Astrocyte (in vitro differentiated cells and primary cell): ENCODE measurements at regions not wholly inside any gene's neighbourhood (a gene's known extent, or its start where the extent isn't known, plus 50 kb on each side); places are given as distances from the start of the nearest gene placed in this dataset.
A peak's percentile ranks its signal among the peaks of the same experiment; 100 is the strongest.

Experiments used
- DNase-seq: peaks from one replicate; pipeline ENCODE4 v3.0.0-alpha.2; 2010; ENCODE audit warnings: low read depth
- FAIRE-seq: peaks from 2 replicates; lab custom pipeline; 2011; peaks lifted over from hg19 to GRCh38; lab: Jason Lieb, UNC
- H2AFZ ChIP-seq: 2 replicates; pipeline ENCODE4 v1.6.0; 2012; ENCODE audit warnings: low read depth, low read length, inconsistent platforms
- H3K27ac ChIP-seq: 2 replicates; pipeline ENCODE4 v1.5.1; 2011; ENCODE audit warnings: low read depth, low read length, inconsistent platforms
- H3K27me3 ChIP-seq: 2 replicates; pipeline ENCODE4 v1.6.0; 2011; ENCODE audit warnings: low read length, inconsistent platforms; ENCODE audit not compliant: insufficient read depth
- H3K36me3 ChIP-seq: 2 replicates; pipeline ENCODE4 v1.5.1; 2011; ENCODE audit warnings: low read length, inconsistent platforms; ENCODE audit not compliant: insufficient read depth
- H3K4me1 ChIP-seq: 2 replicates; pipeline ENCODE4 v1.5.1; 2011; ENCODE audit warnings: low read length, inconsistent platforms; ENCODE audit not compliant: insufficient read depth
- H3K4me2 ChIP-seq: 2 replicates; pipeline ENCODE4 v1.6.0; 2012; ENCODE audit warnings: low read length, inconsistent platforms
- H3K4me3 ChIP-seq: 2 replicates; pipeline ENCODE4 v1.5.1; 2011; ENCODE audit warnings: low read depth, mild to moderate bottlenecking, low read length, inconsistent platforms; ENCODE audit not compliant: insufficient read depth
- H3K79me2 ChIP-seq: 2 replicates; pipeline ENCODE4 v1.6.0; 2012; ENCODE audit warnings: mild to moderate bottlenecking, low read length, inconsistent platforms; ENCODE audit not compliant: insufficient read depth
- H3K9ac ChIP-seq: 2 replicates; pipeline ENCODE4 v1.6.0; 2012; ENCODE audit warnings: mild to moderate bottlenecking, low read length, inconsistent platforms
- H3K9me3 ChIP-seq: 2 replicates; pipeline ENCODE4 v1.5.1; 2012; ENCODE audit warnings: low read depth, mild to moderate bottlenecking, low read length, inconsistent platforms; ENCODE audit not compliant: insufficient read depth
- H4K20me1 ChIP-seq: 2 replicates; pipeline ENCODE4 v1.6.0; 2012; ENCODE audit warnings: low read length, inconsistent platforms; ENCODE audit not compliant: insufficient read depth
- H3K27ac Mint-ChIP-seq: one replicate; pipeline ENCODE4 v1.8.0; 2021; ENCODE audit warnings: mild to moderate bottlenecking, mixed read lengths; ENCODE audit not compliant: unreplicated experiment
- H3K27me3 Mint-ChIP-seq: one replicate; pipeline ENCODE4 v1.8.0; 2021; ENCODE audit warnings: low read depth, mixed read lengths; ENCODE audit not compliant: unreplicated experiment
- H3K36me3 Mint-ChIP-seq: one replicate; pipeline ENCODE4 v1.8.0; 2021; ENCODE audit warnings: low read depth, mixed read lengths; ENCODE audit not compliant: unreplicated experiment
- H3K4me1 Mint-ChIP-seq: one replicate; pipeline ENCODE4 v1.8.0; 2021; ENCODE audit warnings: low read depth, mixed read lengths; ENCODE audit not compliant: unreplicated experiment
- H3K4me3 Mint-ChIP-seq: one replicate; pipeline ENCODE4 v1.8.0; 2021; ENCODE audit warnings: mild to moderate bottlenecking, moderate library complexity, mixed read lengths; ENCODE audit not compliant: unreplicated experiment
- H3K9me3 Mint-ChIP-seq: one replicate; pipeline ENCODE4 v1.8.0; 2021; ENCODE audit warnings: mild to moderate bottlenecking, mixed read lengths; ENCODE audit not compliant: unreplicated experiment
- CTCF ChIP-seq: IDR thresholded peaks from 2 replicates; pipeline ENCODE4 v1.5.1; 2011; ENCODE audit warnings: low read depth, mild to moderate bottlenecking, inconsistent platforms, low read length, moderate library complexity; ENCODE audit not compliant: insufficient read depth
- EZH2 ChIP-seq: IDR thresholded peaks from 2 replicates; pipeline ENCODE4 v1.6.1; 2012; ENCODE audit warnings: mild to moderate bottlenecking, low read length, inconsistent platforms; ENCODE audit not compliant: insufficient read depth

DNA sequence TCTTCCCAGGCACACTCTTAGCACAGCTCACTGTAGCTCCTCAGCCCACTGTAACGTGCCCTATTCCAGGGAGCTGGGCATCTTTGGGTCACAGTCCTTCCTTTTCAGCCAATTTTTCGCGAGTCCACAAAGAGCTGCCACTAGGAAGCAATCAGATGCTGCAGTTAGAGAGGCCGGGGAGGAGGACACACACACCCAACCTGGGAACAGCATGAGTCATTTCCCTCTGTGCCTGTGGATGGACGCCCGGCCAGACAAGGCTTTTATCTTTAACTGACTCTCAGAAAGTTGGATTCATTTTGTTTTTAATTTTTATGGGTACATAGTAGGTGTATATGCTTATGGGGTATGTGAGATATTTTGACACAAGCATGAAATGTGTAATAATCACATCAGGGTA is 918.6 kb downstream of the UQCRFS1 start:
- H3K4me3 Mint-ChIP-seq: no peak overlapping the region
- no peaks in the 10 kb centered on the region for H3K36me3 ChIP-seq
- no peaks in the 10 kb centered on the region for H3K36me3 Mint-ChIP-seq
- no peak for TF ChIP-seq CTCF
- TF ChIP-seq EZH2: no peak
- H3K4me3 ChIP-seq: no peak overlapping the region
- no peak overlapping the region for H3K27ac Mint-ChIP-seq
- H3K9me3 ChIP-seq: no peaks in the 10 kb centered on the region
- no peak overlapping the region for H3K27ac ChIP-seq
- H3K4me1 ChIP-seq: peaks cover 17% of the 10 kb centered on the region
- no peaks in the 10 kb centered on the region for H3K79me2 ChIP-seq
- DNase-seq (peak; percentile 65), FAIRE-seq (no peak)
- no peak overlapping the region for H3K9ac ChIP-seq
- H3K4me2 ChIP-seq: peak overlapping the region; percentile 64
- peaks cover 8% of the 10 kb centered on the region for H3K27me3 Mint-ChIP-seq
- peaks cover 3% of the 10 kb centered on the region for H3K9me3 Mint-ChIP-seq
- H3K4me1 Mint-ChIP-seq: peaks cover 28% of the 10 kb centered on the region
- no peaks in the 10 kb centered on the region for H3K27me3 ChIP-seq
- H2AFZ ChIP-seq: peak overlapping the region; percentile 74
- no peaks in the 10 kb centered on the region for H4K20me1 ChIP-seq

- H3K27me3 Mint-ChIP-seq: peaks cover 4% of the 10 kb centered on the region
- no peak for TF ChIP-seq CTCF
- TF ChIP-seq EZH2: no peak
- no peaks in the 10 kb centered on the region for H3K36me3 ChIP-seq
- FAIRE-seq (no peak), DNase-seq (no peak)
- no peak overlapping the region for H3K4me3 ChIP-seq
- H3K4me1 Mint-ChIP-seq: peaks cover 33% of the 10 kb centered on the region
- H3K27me3 ChIP-seq: no peaks in the 10 kb centered on the region
- peaks cover 20% of the 10 kb centered on the region for H3K4me1 ChIP-seq
- H3K4me2 ChIP-seq: no peak overlapping the region
- H2AFZ ChIP-seq: no peak overlapping the region
- no peaks in the 10 kb centered on the region for H4K20me1 ChIP-seq
- no peak overlapping the region for H3K9ac ChIP-seq
- H3K9me3 Mint-ChIP-seq: peaks cover 2% of the 10 kb centered on the region
- H3K27ac Mint-ChIP-seq: no peak overlapping the region
- no peaks in the 10 kb centered on the region for H3K79me2 ChIP-seq
- no peaks in the 10 kb centered on the region for H3K36me3 Mint-ChIP-seq
- H3K9me3 ChIP-seq: no peaks in the 10 kb centered on the region
- H3K4me3 Mint-ChIP-seq: no peak overlapping the region
- H3K27ac ChIP-seq: no peak overlapping the region
Observed at GRCh38 chr19:28293685-28294084, 919.3 kb downstream of the UQCRFS1 start.

DNA sequence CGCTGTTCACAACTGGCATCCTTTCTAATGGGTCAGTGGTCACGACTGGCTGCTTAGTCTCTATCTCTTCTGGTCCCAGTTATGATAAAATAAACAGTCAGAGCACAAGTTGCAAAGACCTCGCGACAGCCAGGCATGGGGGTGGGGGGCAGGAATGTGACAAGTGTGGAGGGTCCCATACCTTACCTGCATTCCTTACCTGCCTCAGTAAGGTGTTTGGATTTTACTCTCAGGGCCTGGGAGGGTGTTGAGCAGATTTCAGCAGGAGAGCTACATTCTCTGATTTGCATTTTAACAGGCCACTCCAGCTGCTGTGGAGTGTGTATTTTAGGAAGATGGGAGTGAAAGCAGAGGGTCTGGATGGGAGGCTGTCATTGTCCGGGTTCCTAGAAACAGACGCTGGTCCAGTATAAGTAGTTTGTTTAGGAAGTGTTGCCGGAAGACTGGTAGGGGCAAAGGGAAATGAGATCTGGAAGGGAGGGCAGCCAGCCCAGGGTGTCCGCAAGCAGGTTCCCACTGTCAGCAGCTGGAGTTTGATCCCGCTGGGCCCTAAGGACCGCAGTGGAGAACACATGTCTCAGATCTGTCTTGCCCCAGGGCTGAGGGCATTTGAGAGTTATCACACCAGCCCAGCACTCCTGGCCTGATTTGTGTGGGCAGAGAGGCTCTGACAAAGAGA is 920.0 kb downstream of the UQCRFS1 start:
- Mint-ChIP-seq H3K9me3 (no peaks in the 10 kb centered on the region), H3K4me3 (no peak overlapping the region), H3K36me3 (no peaks in the 10 kb centered on the region), H3K27me3 (peaks cover 2% of the 10 kb centered on the region), H3K4me1 (peaks cover 33% of the 10 kb centered on the region), H3K27ac (no peak overlapping the region)
- Histone ChIP-seq H3K4me3 (no peak overlapping the region), H3K36me3 (no peaks in the 10 kb centered on the region), H3K9ac (no peak overlapping the region), H3K4me2 (no peak overlapping the region), H3K27me3 (no peaks in the 10 kb centered on the region), H2AFZ (no peak overlapping the region), H3K27ac (no peak overlapping the region), H4K20me1 (no peaks in the 10 kb centered on the region), H3K4me1 (peaks cover 20% of the 10 kb centered on the region), H3K79me2 (no peaks in the 10 kb centered on the region), H3K9me3 (no peaks in the 10 kb centered on the region)
- TF ChIP-seq EZH2: no peak
- no peak for FAIRE-seq
- DNase-seq: no peak
